HG03108 (cell line): ENCODE measurements at regions not wholly inside any gene's neighbourhood (a gene's known extent, or its start where the extent isn't known, plus 50 kb on each side); places are given as distances from the start of the nearest gene placed in this dataset.

ENCODE experiments used
- ATAC-seq: cut with Tn5 transposase; IDR thresholded peaks from one replicate; pipeline ENCODE4 v1.9.1; 2021; ENCODE audit warnings: moderate library complexity; ENCODE audit not compliant: unreplicated experiment

DNA sequence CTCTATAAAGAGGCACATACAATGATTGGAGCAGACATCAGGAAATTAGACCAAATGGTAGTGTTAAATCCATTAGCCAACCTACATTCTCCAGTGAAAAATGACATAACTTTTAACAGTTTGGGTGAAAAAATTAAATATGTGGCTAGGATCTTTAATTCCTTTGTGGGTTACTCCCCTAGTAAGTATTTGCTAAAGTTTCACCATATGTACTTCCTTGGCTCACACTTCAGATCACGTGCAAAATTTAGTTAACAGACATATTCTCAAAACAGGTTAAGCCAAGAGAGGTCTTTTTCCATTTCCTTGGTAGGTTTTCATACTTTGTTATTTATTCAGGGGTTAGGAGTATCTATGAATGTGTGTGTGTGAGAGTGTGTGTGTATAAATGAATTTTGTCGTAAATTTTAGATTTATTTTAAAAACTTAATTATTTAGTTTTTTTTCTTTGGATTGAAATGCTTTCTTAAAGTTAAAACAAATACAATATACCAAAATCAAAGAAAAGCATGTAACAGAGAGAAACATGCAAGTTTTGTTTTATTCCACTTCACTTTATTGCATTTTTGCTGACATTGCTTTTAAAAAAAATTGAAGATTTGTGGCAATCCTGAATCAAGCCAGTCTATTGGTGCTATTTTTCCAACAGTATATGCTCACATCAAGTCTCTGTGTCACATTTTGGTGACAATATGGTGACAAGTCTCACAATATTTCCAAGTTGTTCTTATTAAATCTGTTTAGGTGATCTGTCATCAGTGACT lies 258.7 kb downstream of the FLRT2 start:
- ATAC-seq: no peak

- ATAC-seq: no peak
Observed at GRCh38 chr14:85766295-85766694, 236.4 kb downstream of the FLRT2 start.

GRCh38 chr14:85764822-85765221 lies 234.9 kb downstream of the FLRT2 start:
- ATAC-seq: no peak

- ATAC-seq: no peak
Observed at GRCh38 chr14:85762526-85762925, 232.6 kb downstream of the FLRT2 start.

DNA sequence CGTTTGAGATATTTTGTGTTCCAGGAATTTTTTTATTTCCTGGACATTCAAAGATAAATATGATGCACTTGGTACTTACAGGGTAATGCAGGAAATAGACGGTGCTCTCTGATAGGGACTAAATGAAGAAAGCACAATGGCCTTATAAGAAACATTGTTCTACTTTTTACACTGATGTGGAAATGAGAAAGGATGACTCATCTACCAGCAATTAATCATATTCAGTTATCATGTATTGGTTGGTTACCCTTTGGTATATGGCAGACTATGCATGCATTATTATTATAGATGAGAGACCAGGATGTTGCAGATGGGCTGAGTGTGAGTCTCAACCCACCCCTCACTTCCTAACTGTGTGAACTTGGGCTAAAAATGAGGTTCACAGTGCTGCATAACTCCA lies 222.2 kb downstream of the FLRT2 start:
- ATAC-seq: no peak

DNA sequence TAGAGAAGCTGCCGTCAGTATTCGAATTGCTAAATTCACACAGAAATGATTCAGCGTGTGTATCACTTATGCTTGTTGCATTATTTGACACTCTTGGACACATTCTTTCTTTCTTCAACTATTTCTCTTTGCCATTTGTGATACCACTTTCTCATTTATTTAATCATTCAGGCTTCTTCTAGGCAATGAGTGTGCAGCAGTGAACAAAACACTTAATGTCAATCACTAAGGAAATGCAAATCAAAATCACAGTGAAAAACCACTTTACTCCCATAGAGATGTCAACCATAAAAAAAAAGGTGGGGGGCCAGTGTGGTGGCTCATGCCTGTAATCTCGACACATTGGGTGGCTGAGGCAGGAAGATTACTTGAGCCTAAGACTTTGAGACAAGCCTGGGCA lies 214.6 kb downstream of the FLRT2 start:
- no peak for ATAC-seq

DNA sequence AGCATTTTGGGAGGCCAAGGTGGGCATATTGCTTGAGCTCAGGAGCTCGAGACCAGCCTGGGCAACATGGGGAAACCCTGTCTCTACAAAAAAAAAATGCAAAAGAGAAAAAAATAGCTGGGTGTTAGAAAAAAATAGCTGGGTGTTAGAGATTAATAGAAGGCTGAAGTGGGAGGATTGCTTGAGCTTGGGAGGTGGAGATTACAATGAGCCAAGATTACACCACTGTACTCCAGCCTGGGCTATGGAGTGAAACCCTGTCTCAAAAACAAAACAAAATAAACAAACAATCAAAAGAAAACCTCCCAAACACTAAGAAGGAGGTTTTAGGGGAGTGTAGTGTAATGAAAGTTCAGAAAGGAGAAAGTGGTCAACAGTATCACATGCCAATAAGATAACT lies 202.1 kb downstream of the FLRT2 start:
- ATAC-seq: no peak

DNA sequence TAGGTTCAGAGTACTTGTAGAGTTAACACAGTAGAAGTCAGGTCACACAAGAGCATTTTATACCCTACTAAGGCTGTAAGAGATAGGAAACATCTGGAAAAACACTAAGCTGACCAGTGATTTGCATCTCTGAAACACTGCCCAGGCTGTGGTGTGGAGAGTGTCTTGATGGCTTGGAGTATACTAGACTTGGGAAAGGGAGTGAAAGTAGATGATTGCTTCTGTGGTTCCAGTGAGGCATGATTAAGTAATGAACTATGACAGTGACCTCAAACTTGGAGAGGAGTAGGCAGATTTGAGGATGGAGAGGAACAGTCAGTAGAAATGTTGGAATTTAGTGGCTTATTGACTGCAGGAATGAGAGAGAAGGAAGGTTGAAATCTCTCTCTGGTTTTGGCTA lies 201.2 kb downstream of the FLRT2 start:
- ATAC-seq: no peak

GRCh38 chr14:85728476-85729065 lies 198.6 kb downstream of the FLRT2 start:
- ATAC-seq: no peak

GRCh38 chr14:85714069-85714468 lies 184.1 kb downstream of the FLRT2 start:
- ATAC-seq: no peak

DNA sequence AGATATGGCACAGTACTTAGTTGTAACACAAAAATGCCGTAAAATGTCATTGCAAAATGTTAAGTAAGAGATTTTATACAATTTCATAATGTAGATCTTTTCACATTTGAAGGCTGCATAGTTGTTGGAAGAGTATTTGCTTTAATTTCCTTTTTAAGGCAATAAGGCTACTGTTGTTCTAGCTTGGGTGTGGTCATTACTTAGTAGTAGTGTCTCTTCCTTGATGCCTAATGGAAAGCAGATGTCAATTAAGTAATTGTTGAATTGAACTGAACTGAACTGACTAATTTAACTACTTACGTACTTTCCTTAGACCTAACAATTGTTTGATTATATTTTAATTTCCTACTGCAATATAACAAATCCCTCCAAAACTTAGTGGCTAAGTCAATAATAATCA lies 181.7 kb downstream of the FLRT2 start:
- no peak for ATAC-seq
